ENCODE measurements at regions not wholly inside any gene's neighbourhood (a gene's known extent, or its start where the extent isn't known, plus 50 kb on each side); places are given as distances from the start of the nearest gene placed in this dataset.

DNA sequence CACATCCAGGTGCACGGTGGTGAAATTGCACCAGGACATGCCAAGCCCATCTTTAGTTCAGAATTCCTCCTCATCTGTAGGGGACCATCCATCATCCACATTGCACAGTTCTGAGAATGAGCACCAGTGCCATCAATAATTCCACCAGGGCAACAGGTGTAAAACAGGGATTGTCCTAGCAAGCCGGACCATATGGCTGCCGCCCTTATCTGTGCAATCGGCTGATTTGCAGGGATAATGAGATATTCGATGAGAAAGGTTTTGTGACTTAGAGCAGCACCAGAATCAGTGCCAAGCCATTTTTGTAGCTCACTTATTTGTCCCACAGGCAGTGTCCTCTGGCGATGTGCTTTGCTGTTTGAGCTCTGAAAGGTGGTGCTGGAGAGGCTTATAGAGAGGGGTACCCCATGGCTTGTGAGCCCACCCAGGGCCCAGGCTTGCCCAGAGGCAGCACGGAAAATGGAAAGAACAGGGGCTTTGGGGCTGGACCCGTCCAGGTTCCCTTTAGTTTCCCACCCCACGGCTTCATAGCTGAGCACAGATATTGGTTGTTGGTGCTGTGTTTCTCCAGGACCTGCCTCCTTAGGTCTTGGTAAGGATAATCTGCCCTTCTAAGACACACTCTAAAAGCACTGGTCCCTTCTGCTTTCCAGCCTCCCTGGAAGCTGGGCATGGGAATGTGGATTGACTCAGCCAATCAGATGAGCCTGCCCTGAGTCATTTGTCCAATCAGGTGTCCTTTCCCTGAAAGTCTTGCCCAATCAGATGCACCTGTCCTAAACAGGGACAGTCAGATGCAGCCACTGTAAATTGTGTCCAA, 84.0 kb upstream of the SHANK2 start:
- Histone ChIP-seq H3K36me3 (ENCODE audit: control insufficient read depth, insufficient read depth, low read length) (no peaks in the 10 kb centered on the region), H3K4me3 (ENCODE audit: low read depth, low read length) (no peak overlapping the region), H3K27me3 (ENCODE audit: control insufficient read depth, insufficient read depth, low read length) (peaks cover 12% of the 10 kb centered on the region)
- TF ChIP-seq CTCF (IDR thresholded peaks at IDR 0.05; ENCODE audit: insufficient read depth, low read length, poor library complexity, severe bottlenecking) = no peak
- DNase-seq (ENCODE audit: low read depth) = no peak

DNA sequence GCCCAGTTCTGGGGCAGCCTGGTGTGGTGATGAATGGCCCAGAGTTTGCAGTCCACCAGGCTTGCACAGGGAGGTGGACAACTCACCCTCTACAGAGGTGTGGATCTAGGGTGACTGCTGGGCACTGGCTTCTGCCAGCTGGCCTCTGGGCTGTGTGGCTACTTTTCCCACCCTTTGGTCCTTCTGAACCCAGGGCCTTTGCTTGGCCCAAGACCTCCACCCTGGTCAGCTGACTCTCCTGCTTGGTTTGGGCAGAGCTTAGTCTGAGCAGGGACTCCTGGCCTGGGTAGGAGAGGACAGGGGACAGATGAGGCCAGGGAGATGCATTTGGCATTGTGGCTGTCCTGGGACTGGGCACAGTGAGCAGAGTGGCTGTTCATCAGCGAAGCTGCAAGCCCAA, 83.0 kb upstream of the SHANK2 start:
- Histone ChIP-seq H3K27me3 (ENCODE audit: control insufficient read depth, insufficient read depth, low read length) (peaks cover 10% of the 10 kb centered on the region), H3K36me3 (ENCODE audit: control insufficient read depth, insufficient read depth, low read length) (no peaks in the 10 kb centered on the region), H3K4me3 (ENCODE audit: low read depth, low read length) (no peak overlapping the region)
- DNase-seq (ENCODE audit: low read depth) = no peak
- TF ChIP-seq CTCF (IDR thresholded peaks at IDR 0.05; ENCODE audit: insufficient read depth, low read length, poor library complexity, severe bottlenecking) = no peak

DNA sequence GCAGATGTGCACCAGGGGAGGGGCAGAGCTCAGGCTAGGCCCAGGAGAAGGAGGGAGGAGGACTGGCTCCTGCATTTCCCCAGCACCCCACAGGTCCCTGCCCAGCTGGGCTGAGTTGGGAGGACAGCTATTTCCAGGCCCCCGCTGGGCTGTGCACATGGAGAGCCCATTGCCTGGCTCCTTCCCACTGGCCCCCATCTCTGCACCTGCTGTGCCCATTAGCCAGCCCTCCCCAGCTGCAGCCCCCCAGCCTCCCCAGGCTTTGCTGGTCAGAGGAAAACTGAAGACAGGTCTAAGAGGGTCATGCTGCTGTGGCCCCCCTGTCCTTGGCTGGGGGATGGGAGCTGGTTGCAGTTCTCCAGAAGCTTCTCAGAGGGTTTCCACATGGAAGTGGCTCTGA, 81.8 kb upstream of the SHANK2 start:
- DNase-seq (ENCODE audit: low read depth) = no peak
- Histone ChIP-seq H3K36me3 (ENCODE audit: control insufficient read depth, insufficient read depth, low read length) (no peaks in the 10 kb centered on the region), H3K4me3 (ENCODE audit: low read depth, low read length) (no peak overlapping the region), H3K27me3 (ENCODE audit: control insufficient read depth, insufficient read depth, low read length) (peaks cover 10% of the 10 kb centered on the region)
- TF ChIP-seq CTCF (IDR thresholded peaks at IDR 0.05; ENCODE audit: insufficient read depth, low read length, poor library complexity, severe bottlenecking) = no peak

DNA sequence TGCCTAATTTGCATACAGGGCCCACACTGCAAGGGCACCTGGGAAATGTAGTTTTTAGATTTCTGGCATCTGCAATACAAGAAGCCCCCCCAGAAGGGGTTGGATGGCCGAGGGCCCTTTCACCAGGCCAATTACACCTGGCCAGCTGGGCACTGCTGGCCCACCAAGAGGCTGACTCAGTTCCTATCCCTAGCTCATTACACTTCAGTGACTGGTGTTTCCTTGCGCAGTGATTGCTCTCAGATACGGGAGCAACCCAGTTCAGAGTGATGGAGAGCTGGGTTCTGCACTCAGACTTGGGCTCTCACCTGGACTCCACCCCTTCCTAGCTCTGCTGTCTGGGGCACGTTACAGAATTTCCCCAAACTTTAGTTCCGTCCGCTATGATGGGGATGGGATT, 81.1 kb upstream of the SHANK2 start:
- H3K36me3 ChIP-seq (ENCODE audit: control insufficient read depth, insufficient read depth, low read length) = no peaks in the 10 kb centered on the region
- peaks cover 10% of the 10 kb centered on the region for H3K27me3 ChIP-seq (ENCODE audit: control insufficient read depth, insufficient read depth, low read length)
- H3K4me3 ChIP-seq (ENCODE audit: low read depth, low read length) = no peak overlapping the region
- no peak for DNase-seq (ENCODE audit: low read depth)
- no peak for TF ChIP-seq CTCF (IDR thresholded peaks at IDR 0.05; ENCODE audit: insufficient read depth, low read length, poor library complexity, severe bottlenecking)

DNA sequence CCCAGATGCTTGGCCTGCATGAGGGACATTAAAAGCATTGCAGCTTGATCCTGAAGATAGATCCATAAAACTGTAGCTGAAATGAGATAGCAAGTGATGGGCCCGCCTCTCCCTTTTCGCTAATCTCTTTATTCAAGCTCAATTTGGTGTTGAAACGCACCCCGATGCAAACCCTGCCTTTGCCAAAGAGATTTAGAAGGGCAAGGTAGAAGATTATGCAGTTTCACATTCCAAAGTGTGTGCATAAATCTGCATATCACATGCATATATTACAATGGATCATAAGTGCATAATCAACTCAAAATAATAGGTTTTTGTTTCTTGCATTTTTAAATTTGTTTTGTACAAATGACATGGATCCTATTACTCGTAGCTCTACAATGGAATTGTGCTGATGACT, 80.1 kb upstream of the SHANK2 start:
- H3K36me3 ChIP-seq (ENCODE audit: control insufficient read depth, insufficient read depth, low read length) = no peaks in the 10 kb centered on the region
- H3K27me3 ChIP-seq (ENCODE audit: control insufficient read depth, insufficient read depth, low read length) = peaks cover 10% of the 10 kb centered on the region
- H3K4me3 ChIP-seq (ENCODE audit: low read depth, low read length) = no peak overlapping the region
- TF ChIP-seq CTCF (IDR thresholded peaks at IDR 0.05; ENCODE audit: insufficient read depth, low read length, poor library complexity, severe bottlenecking) = no peak
- DNase-seq (ENCODE audit: low read depth) = no peak

DNA sequence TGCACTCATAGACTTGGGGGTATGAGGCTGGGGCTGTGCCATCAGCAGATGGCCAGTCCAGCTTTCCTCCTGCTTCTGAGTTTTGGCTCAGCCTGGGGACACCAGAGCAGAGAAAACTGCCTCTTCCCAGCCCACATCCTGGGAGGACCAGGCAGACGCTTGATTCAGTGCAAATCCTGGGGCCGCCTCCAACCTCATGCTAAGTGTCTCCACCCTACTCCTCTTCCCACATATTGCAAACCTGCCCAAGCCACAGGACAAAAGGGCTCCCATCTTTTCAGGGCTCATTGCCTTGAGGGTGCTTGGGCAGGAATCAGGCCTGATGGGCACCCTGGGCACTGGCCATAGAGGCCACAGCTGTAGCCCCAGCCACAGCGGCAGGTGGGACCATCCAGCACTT, 79.7 kb upstream of the SHANK2 start:
- DNase-seq (ENCODE audit: low read depth) = no peak
- TF ChIP-seq CTCF (IDR thresholded peaks at IDR 0.05; ENCODE audit: insufficient read depth, low read length, poor library complexity, severe bottlenecking) = no peak
- no peaks in the 10 kb centered on the region for H3K36me3 ChIP-seq (ENCODE audit: control insufficient read depth, insufficient read depth, low read length)
- peaks cover 10% of the 10 kb centered on the region for H3K27me3 ChIP-seq (ENCODE audit: control insufficient read depth, insufficient read depth, low read length)
- no peak overlapping the region for H3K4me3 ChIP-seq (ENCODE audit: low read depth, low read length)
